ENCODE measurements at regions not wholly inside any gene's neighbourhood (a gene's known extent, or its start where the extent isn't known, plus 50 kb on each side); places are given as distances from the start of the nearest gene placed in this dataset.

GRCh38 chr6:145428706-145429105, 306.6 kb downstream of the EPM2A start:
- WGBS = 49% methylated on average over 6 of the region's 6 CpGs
- H3K9me3 ChIP-seq = no peaks in the 10 kb centered on the region

GRCh38 chr6:145442110-145442509, 293.2 kb downstream of the EPM2A start:
- H3K36me3 ChIP-seq = no peaks in the 10 kb centered on the region
- DNase-seq (ENCODE audit: low spot score in 2 of 2) = no peak
- WGBS = 92% methylated on average over 2 of the region's 2 CpGs
- H3K9me3 ChIP-seq = peaks cover 16% of the 10 kb centered on the region
- no peak overlapping the region for H3K27ac ChIP-seq
- H3K4me1 ChIP-seq = no peaks in the 10 kb centered on the region
- no peak for TF ChIP-seq POLR2A (IDR thresholded peaks at IDR 0.05)
- TF ChIP-seq CTCF (IDR thresholded peaks at IDR 0.05) = no peak
- no peak for TF ChIP-seq EP300 (IDR thresholded peaks at IDR 0.05)
- no peak for TF ChIP-seq POLR2AphosphoS5 (IDR thresholded peaks at IDR 0.05)
- H3K4me3 ChIP-seq = no peak overlapping the region
- H3K27me3 ChIP-seq = no peaks in the 10 kb centered on the region

More at GRCh38 chr6:145428706-145429105, 306.6 kb downstream of the EPM2A start:
- Histone ChIP-seq H3K4me1 (no peaks in the 10 kb centered on the region), H3K36me3 (no peaks in the 10 kb centered on the region), H3K4me3 (no peak overlapping the region), H3K27me3 (no peaks in the 10 kb centered on the region), H3K27ac (no peak overlapping the region)
- TF ChIP-seq CTCF (IDR thresholded peaks at IDR 0.05) (no peak), POLR2A (IDR thresholded peaks at IDR 0.05) (no peak), POLR2AphosphoS5 (IDR thresholded peaks at IDR 0.05) (no peak), EP300 (IDR thresholded peaks at IDR 0.05) (no peak)
- DNase-seq (ENCODE audit: low spot score in 2 of 2) = no peak

- Histone ChIP-seq H3K27ac (no peak overlapping the region), H3K4me1 (no peaks in the 10 kb centered on the region), H3K36me3 (no peaks in the 10 kb centered on the region), H3K4me3 (no peak overlapping the region), H3K9me3 (peaks cover 13% of the 10 kb centered on the region), H3K27me3 (no peaks in the 10 kb centered on the region)
- TF ChIP-seq POLR2AphosphoS5 (IDR thresholded peaks at IDR 0.05) (no peak), EP300 (IDR thresholded peaks at IDR 0.05) (no peak), POLR2A (IDR thresholded peaks at IDR 0.05) (no peak), CTCF (IDR thresholded peaks at IDR 0.05) (no peak)
- no peak for DNase-seq (ENCODE audit: low spot score in 2 of 2)
- WGBS = 81% methylated on average over 1 of the region's 1 CpG
Measured at GRCh38 chr6:145445674-145446073, 289.6 kb downstream of the EPM2A start.

GRCh38 chr6:145451029-145451428, 284.3 kb downstream of the EPM2A start:
- peaks cover 3% of the 10 kb centered on the region for H3K9me3 ChIP-seq
- H3K27ac ChIP-seq = no peak overlapping the region
- TF ChIP-seq POLR2AphosphoS5 (IDR thresholded peaks at IDR 0.05) (no peak), EP300 (IDR thresholded peaks at IDR 0.05) (no peak), CTCF (IDR thresholded peaks at IDR 0.05) (no peak), POLR2A (IDR thresholded peaks at IDR 0.05) (no peak)
- H3K27me3 ChIP-seq = no peaks in the 10 kb centered on the region
- DNase-seq (ENCODE audit: low spot score in 2 of 2) = no peak
- no peak overlapping the region for H3K4me3 ChIP-seq
- no peaks in the 10 kb centered on the region for H3K4me1 ChIP-seq
- WGBS = 94% methylated on average over 1 of the region's 1 CpG
- no peaks in the 10 kb centered on the region for H3K36me3 ChIP-seq

GRCh38 chr6:145453376-145453775, 281.9 kb downstream of the EPM2A start:
- Histone ChIP-seq H3K27ac (no peak overlapping the region), H3K4me3 (no peak overlapping the region), H3K27me3 (no peaks in the 10 kb centered on the region), H3K36me3 (no peaks in the 10 kb centered on the region), H3K4me1 (no peaks in the 10 kb centered on the region), H3K9me3 (no peaks in the 10 kb centered on the region)
- TF ChIP-seq EP300 (IDR thresholded peaks at IDR 0.05) = no peak
- no peak for TF ChIP-seq CTCF (IDR thresholded peaks at IDR 0.05)
- no peak for TF ChIP-seq POLR2AphosphoS5 (IDR thresholded peaks at IDR 0.05)
- no peak for TF ChIP-seq POLR2A (IDR thresholded peaks at IDR 0.05)
- no peak for DNase-seq (ENCODE audit: low spot score in 2 of 2)

Data from suprapubic skin (tissue), 4 donors.